ENCODE measurements at regions not wholly inside any gene's neighbourhood (a gene's known extent, or its start where the extent isn't known, plus 50 kb on each side); places are given as distances from the start of the nearest gene placed in this dataset.

DNA sequence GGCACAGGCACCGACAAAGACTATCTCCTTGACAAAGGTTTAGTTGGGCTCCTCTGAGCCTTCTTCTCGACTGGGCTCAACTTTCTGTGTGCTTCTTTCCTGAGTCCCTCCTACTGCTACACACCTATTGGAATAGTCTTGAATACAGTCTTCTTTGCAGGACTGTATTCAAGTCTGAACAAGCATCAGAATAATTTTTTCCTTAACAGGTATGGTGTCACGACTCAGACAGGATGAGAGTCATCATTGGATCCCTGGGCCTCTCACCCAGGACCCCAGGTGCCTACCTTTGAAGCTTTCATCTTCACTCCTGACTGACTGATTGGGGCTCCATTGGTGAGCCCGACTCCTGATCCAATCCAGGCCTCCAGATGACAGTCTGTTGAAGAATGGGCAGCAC is 66.3 kb downstream of the CRYGS start:
- no peak for ATAC-seq
- TF ChIP-seq POLR2A (IDR thresholded peaks at IDR 0.05): no peak
- TF ChIP-seq, protein P1, sequence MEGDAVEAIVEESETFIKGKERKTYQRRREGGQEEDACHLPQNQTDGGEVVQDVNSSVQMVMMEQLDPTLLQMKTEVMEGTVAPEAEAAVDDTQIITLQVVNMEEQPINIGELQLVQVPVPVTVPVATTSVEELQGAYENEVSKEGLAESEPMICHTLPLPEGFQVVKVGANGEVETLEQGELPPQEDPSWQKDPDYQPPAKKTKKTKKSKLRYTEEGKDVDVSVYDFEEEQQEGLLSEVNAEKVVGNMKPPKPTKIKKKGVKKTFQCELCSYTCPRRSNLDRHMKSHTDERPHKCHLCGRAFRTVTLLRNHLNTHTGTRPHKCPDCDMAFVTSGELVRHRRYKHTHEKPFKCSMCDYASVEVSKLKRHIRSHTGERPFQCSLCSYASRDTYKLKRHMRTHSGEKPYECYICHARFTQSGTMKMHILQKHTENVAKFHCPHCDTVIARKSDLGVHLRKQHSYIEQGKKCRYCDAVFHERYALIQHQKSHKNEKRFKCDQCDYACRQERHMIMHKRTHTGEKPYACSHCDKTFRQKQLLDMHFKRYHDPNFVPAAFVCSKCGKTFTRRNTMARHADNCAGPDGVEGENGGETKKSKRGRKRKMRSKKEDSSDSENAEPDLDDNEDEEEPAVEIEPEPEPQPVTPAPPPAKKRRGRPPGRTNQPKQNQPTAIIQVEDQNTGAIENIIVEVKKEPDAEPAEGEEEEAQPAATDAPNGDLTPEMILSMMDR (IDR thresholded peaks at IDR 0.05): no peak
- Histone ChIP-seq H3K9me3 (no peaks in the 10 kb centered on the region), H3K4me1 (peaks cover 0 to 5% (median 0%) of the 10 kb centered on the region in 4 donors), H3K36me3 (no peaks in the 10 kb centered on the region), H3K27me3 (no peaks in the 10 kb centered on the region), H3K4me3 (no peak overlapping the region), H3K27ac (no peak overlapping the region)
- WGBS (ENCODE audit: insufficient coverage, low coverage, low lambda C conversion rate, missing lambda C conversion rate): 82% methylated on average over 3 of the region's 4 CpGs
- intact Hi-C loops (cut with DNase I): no loop called here
- DNase-seq: no peak

GRCh38 chr3:186477033-186477432 is 67.1 kb downstream of the CRYGS start:
- TF ChIP-seq POLR2A (IDR thresholded peaks at IDR 0.05): no peak
- TF ChIP-seq, protein P1 (IDR thresholded peaks at IDR 0.05): no peak
- Histone ChIP-seq H3K27ac (no peak overlapping the region), H3K4me1 (peaks cover 0 to 5% (median 0%) of the 10 kb centered on the region in 4 donors), H3K27me3 (no peaks in the 10 kb centered on the region), H3K9me3 (no peaks in the 10 kb centered on the region), H3K4me3 (no peak overlapping the region), H3K36me3 (no peaks in the 10 kb centered on the region)
- intact Hi-C loops (cut with DNase I): no loop called here
- DNase-seq: no peak
- WGBS (ENCODE audit: insufficient coverage, low coverage, low lambda C conversion rate, missing lambda C conversion rate): 81% methylated on average over 6 of the region's 8 CpGs
- no peak for ATAC-seq

- no peak overlapping the region for H3K4me3 ChIP-seq
- TF ChIP-seq, protein P1 (IDR thresholded peaks at IDR 0.05): no peak
- TF ChIP-seq POLR2A (IDR thresholded peaks at IDR 0.05): no peak
- ATAC-seq (no peak), DNase-seq (no peak)
- H3K36me3 ChIP-seq: no peaks in the 10 kb centered on the region
- no peaks in the 10 kb centered on the region for H3K27me3 ChIP-seq
- H3K9me3 ChIP-seq: no peaks in the 10 kb centered on the region
- intact Hi-C loops (cut with DNase I): no loop called here
- WGBS (ENCODE audit: insufficient coverage, low coverage, low lambda C conversion rate, missing lambda C conversion rate): 100% methylated on average over 1 of the region's 2 CpGs
- H3K27ac ChIP-seq: no peak overlapping the region
- peaks cover 0 to 5% (median 0%) of the 10 kb centered on the region in 4 donors for H3K4me1 ChIP-seq
Observed at GRCh38 chr3:186476541-186476940, 67.6 kb downstream of the CRYGS start.

- DNase-seq: peak; percentile 28 to 78 (median 65)
Observed at GRCh38 chr3:186476044-186476468, 68.1 kb downstream of the CRYGS start.

More at GRCh38 chr3:186476044-186476468, 68.1 kb downstream of the CRYGS start:
- WGBS (ENCODE audit: insufficient coverage, low coverage, low lambda C conversion rate, missing lambda C conversion rate): 17% methylated on average over 3 of the region's 3 CpGs
- intact Hi-C loops (cut with DNase I): no loop called here
- H3K36me3 ChIP-seq: no peaks in the 10 kb centered on the region
- ATAC-seq: peak; percentile 61 to 93 (median 73)
- H3K9me3 ChIP-seq: no peaks in the 10 kb centered on the region
- no peak overlapping the region for H3K27ac ChIP-seq
- peaks cover 0 to 5% (median 0%) of the 10 kb centered on the region in 4 donors for H3K4me1 ChIP-seq
- TF ChIP-seq, protein P1 (IDR thresholded peaks at IDR 0.05): no peak
- TF ChIP-seq POLR2A (IDR thresholded peaks at IDR 0.05): no peak
- no peak overlapping the region for H3K4me3 ChIP-seq
- H3K27me3 ChIP-seq: no peaks in the 10 kb centered on the region
